Putamen (tissue), 1 donor: ENCODE measurements at regions not wholly inside any gene's neighbourhood (a gene's known extent, or its start where the extent isn't known, plus 50 kb on each side); places are given as distances from the start of the nearest gene placed in this dataset.

ENCODE experiments used
- DNase-seq: peaks from one replicate; pipeline ENCODE4 v3.0.0-alpha.2; 2016; ENCODE audit warnings: low spot score

DNA sequence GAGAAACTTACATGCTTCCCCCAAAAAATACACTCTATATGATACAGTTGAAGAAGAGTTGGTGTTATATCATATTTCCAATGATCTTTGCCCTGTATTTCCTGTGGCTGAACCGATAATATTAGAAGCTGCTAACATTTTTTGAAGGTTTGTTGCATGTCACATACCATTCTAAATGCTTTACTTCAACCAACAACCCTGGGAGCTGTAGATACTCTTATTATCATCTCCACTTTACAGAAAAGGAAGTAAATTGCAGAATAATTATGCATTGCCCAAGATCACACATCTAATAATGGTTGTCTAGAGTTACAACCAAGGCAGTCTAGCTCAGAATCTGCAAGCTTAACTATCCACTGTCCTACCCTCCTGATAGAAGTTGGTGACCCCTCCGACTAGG, 182.8 kb downstream of the NUAK1 start:
- DNase-seq = no peak

DNA sequence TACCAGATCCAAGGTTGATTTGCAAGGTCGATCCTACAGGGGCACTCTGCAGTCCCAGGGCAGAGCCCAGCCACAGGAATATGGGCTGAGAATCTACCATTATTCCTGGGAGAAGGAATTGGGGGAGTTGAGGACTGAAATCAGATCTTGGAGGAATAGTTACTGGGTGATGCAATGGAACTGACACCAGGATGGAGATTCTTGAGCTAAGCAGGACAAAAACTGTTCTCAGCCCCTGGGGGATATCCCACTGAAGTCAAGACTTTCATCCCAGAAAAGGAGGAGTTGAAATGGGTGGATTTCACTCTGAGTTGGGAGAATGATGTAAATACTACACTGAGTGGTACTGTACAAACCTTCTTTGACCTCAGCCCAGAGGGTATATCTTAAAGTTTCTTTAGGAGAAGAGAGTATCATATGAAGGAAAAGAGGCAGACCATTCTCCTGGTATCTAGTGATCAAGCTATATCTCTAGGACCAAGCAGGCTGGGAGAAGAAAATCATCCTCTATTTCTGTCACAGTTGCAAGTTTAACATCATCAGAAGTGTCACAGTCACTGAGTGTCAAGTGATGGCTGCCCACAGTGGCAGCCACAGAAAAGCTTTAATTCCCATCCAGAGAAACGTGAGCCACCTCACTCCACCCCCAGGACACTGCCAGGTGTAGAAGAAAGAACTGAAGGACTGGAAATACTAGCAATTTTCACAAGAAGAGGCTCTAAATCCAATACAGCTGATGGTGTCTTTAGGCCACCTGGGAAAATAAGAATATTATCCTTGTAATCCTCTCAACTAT, 181.9 kb downstream of the NUAK1 start:
- no peak for DNase-seq

DNA sequence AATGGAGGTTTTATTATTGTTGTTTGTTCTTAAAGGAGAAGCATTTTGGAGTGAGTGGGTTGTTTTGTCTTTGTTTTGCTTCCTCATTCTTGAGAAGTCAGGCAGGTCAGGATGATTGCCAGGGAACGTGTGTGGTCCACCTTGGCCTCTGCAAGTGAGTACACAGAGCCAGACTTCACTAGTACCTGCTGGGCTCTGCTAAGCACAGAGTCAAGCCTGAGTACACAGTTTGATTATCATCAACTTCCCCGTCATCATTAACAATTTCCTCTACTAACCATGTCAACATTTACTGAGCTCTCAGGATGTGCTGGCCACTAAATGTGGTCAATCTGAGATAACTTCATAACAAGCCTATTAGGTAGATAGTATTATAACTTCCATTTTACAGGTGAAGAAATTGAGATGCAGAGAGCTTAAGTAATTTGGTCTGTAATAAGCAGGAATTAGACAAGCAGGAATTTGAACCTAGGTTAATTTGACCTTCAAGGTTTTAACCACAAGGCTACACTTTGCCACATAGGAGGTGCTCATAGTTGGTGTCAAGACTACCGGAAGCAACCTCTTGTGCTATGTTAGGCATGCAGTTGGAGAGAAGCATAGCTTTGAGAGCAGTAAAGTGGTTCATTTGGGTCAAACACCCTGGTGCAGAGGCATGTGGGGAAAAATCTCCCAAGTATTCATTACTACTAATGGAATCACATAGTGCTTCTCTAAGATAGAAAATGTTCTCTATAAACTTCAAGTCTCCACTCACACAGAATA, 178.3 kb downstream of the NUAK1 start:
- no peak for DNase-seq

DNA sequence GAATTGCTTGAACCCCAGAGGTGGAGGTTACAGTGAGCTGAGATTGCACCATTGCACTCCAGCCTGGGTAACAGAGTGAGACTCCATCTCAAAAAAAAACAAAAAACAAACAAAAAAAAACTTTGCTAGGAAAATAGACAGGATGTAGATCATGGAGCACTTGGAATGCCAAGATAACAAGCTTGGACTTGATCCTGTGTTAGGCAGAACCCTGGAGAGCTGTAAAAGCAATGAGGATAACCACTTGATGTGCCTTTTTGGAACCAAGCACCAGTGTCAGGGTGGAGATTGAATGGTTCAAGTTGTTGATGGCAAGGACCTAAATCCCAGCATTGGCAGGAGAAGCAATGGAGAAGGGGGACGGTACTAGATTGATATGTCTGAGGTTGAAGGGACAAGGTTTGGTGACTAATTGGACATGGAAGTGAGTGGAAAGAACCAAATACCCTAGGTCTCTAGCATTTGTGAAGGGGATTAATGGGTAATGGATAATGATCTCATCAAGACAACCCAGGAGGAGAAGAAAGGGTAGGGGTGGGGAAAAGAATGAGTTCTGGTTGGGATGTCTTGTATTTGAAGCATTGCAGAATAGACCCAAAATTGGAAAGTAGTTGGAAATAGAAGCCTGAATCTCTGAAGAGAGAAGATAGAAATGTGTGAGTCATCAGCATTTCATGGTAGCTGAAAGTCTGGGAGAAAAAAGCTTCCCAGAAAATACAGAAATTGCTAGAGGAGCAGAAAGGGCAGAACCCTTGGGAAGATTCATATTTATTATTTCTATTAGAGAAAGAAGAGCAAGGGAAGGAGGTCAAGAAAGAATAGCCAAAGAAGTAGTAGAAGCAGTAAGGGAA, 176.7 kb downstream of the NUAK1 start:
- DNase-seq = no peak

DNA sequence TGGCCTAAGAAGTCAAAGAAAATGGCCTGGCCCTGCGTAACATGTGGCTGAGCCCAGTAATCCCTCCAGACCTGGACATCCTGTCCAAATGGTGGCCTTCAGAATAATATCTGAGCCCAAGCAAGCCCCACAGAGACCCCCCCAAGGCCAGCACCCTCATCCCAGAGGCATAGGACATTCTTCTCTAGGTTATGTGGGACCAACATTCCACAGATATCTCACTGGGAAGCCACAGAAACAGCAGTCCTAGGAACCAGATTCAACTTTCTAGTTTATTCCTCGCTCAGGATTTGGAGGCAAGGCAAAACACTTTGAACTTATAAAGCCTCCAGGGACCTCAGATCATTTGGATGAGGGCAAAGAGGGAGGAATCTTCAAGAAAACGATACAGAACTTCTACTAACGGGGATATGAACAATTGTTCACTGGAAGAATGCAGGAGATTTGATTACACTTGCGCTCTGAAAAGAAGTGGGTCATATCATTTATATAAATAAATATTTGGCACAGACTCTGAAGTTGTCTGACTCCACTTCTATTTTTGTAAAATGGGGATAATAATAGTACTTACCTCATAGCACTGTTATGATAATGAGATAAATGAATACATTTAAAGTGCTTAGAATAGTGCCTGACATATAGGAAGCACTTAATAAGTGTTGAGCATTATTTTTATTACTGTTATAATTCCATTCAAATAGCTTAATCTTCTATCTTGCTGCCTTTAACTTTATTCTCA, 171.5 kb downstream of the NUAK1 start:
- no peak for DNase-seq

DNA sequence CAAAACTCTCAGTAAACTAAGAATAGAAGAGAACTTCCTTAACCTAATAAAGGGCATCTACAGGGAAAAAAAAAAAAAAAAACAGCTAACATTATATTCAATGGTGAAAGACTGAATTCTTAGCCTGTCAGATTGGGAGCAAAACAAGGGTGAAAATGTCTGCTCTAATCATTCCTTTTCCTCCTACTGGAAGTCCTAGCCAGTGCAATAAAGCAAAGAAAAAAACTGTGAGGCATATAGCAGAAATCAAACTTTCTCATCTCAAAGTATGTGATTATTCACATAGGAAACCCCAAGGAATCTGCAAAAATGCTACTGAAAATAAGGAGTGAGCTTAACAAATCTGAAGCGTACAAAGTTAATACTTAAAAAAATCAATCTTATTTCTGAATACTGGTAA, 170.7 kb downstream of the NUAK1 start:
- DNase-seq = no peak

DNA sequence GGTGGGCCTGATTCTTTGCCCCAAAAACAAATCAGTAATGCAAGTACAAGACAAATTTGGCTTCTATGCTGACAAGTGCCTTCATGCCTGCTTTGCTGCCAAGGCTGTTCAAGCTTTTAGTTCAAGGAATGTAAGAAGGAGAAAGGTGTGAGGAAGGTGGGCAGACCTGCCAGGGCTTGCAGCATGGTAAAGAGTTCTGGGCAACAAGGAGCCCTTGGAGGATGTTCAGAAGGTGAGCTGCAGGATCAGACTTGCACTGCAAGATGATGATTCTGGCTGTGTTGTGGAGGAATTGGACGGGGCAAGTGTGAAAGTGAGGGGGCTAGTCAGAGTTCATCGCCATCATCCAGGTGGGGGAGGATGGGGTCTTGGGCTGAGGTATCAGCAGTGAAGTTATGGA, 167.9 kb downstream of the NUAK1 start:
- no peak for DNase-seq

DNA sequence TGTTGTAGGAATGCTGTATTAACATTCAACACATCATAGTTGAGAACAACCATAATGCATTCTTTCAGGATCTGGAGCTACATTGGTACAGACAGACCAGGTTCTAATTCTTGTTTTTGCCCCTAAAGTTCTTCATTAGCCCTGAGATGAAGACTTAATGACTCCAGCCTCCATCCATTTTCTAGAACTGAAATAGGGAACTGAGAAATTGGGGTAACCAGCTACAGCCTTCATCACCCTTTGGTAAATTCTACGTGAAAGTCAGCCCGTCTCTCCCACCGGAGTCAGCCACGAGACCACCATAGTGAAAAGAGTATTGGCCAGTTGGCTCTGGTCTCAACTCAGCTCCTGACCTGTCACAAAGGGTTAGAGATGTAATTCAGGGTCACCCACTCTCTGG, 164.0 kb downstream of the NUAK1 start:
- DNase-seq = no peak

DNA sequence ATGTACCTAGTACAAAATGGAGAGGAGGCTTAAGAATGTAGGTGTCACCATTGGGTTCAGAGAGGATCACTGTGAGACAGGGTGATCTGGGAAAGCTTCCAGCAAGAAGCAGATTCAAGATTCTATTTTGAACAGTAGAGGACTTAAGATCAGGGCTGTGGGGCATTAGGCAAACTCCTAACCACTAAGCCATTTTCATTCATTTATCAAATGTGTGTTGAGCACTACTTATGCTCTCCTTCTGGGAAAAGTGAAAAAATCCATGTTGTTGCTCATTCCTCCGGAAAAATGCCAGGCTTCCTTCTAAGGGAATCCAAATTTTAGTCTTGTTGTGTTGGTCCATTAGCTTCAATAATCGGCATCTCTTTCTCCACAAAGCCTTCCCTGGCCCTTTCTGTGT, 163.4 kb downstream of the NUAK1 start:
- DNase-seq = no peak

DNA sequence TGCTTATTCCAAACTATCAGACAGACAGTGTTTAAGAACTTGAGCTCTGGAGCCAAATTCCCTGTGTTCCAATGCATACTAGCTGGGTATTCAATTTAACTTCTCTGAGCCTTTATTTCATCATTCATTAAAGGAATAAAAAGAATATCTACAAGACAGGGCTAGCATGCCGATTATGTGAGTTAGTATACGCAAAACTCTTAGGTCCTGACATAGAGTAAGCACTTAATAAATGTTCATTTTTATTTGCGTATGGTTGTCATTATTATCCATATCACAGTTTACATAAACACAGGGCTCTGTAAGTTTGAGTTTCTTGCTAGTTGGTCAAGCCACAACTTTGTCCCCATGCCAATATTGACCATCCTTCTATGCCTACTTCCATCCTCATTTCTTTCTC, 161.5 kb downstream of the NUAK1 start:
- no peak for DNase-seq

DNA sequence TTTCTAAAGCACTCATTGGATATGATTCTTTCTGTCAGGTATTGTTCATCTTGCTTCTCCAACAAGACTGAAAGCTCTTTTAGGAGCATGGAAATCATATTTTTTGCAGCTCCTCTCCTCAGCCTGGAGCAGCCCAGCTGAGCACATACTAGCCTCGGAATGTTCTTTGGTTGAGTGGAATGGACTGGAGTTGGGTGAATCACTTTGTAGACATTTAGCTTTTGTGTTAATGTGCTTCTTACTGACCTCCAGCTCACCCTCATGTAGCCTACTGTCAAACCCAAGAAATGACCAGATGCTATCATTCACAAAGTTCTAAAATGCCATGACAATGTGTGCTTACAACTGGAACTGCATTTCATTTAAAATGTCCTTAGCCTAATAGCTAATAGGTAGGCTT, 161.1 kb downstream of the NUAK1 start:
- DNase-seq = no peak

DNA sequence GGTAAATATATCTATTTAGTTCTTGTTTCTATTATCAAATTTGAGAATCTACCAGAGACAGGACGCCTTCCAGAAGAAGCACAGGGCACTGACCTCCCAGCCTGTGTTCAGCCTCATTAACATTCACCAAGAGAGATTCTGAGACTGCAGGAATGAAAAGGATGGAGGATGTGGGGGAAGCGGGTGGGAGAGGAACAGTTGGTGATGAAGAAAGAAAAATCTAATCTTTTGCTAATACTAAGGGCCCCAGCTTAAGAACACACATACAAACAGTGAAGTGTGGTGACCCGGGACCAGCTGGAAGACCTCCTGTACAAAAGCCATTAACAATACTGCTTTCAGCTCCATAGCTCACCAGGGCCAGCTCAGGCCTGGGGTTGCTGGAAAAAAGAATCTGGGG, 160.5 kb downstream of the NUAK1 start:
- DNase-seq = no peak

DNA sequence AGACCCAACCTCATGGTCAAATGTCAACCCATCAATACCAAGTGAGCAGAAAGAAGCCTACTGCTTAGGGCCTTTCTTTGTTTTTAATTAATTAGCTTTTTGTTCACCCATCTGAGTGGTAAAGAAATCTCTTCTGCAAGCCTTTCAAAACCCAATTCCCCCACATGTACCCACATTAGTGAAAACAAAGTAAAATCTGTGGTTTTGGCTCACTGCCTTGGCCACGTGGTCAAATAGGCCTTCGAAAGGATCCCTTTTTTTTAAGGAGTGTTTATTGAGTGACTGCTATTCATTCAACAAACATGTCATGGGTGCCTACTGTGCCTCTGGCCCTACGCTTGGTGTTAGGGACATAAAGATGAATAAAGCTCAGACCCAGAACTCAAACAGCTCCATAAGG, 160.1 kb downstream of the NUAK1 start:
- DNase-seq = no peak

DNA sequence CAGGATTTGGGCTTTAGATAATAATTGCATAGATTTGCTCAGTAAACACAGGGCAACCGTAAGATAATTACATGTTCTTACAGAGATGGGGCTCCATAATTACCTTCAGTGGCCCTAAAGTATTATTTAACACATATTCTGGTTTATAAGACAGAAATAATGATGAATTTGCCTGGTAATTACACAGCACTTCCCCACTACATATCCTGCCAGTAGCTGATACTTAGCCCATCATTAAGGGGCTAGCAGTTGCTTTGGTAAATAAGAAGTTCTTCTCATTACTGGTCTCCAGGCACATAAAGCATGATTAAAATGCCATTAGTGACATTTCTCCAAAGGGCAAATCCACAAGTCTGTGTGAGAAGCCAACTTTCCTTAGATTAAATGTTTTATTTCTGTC, 158.7 kb downstream of the NUAK1 start:
- DNase-seq = no peak

DNA sequence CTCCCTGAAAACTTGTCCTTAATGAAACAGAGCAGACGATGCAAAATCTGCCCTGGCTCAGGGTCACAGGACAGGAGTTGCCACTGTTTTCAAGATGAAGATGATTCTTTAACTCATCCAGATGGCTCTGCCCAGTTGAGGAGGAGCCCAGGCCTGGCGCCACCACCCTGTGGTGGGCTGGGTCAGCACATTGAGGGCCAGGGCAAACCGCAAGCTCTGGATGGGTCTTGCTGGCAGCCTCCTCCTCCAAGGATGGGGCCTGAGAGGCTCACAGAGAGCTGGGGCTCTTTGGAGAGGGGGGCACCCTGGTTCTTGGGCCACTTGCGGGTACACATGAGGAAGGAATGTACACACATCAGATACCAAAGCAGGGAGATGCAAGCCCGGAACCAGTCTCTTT, 158.2 kb downstream of the NUAK1 start:
- no peak for DNase-seq

DNA sequence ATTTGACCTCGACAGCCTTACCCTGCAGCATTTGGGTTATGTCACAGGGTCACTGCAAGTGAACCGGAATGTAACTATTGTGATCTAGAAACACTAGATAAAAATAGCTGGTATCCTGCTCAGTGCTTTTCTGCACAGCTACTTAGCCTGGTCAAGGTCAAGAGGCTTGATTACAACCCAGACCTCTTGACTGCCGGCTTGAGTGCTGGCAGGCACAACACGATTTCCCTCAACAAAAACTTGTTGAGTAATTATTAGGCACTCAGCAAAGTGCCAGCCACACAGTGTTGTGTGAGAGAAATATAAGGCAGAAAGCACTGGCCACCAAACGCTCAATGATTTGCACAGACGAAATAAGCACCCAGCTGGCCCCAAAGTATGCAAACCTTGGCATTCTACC, 156.7 kb downstream of the NUAK1 start:
- no peak for DNase-seq

DNA sequence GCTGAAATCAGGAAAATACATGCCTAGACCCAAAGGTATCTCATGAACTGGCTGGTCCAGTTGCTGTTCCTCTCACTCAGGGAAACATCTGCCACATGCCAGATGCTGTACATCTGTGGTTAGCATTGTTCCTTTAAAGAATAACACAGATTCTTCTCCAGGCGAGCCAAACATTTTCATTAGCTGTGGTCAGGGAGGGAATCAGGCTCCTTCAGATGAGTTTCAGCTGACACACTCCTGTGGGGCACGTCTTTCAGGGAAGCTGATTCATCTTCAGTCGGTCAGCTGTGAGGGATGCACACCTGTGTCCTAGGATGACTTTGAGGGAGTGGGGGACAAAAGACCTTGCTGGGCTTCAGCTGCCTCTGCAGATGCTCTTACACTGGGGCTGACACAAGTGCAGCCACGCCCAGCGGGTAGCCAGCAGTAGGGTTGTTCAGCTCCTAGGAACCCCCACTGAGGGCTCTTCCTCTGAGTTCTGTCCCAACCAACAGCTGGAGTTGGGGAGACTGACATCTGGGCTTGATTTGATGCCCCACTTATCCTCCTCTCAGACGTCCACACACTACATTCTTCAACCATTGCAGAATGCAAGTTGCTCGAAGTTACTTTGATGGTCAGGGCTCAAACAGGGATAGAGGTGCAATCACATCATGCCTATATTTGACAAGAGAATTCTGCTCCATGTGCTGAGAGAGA, 155.0 kb downstream of the NUAK1 start:
- DNase-seq = no peak

DNA sequence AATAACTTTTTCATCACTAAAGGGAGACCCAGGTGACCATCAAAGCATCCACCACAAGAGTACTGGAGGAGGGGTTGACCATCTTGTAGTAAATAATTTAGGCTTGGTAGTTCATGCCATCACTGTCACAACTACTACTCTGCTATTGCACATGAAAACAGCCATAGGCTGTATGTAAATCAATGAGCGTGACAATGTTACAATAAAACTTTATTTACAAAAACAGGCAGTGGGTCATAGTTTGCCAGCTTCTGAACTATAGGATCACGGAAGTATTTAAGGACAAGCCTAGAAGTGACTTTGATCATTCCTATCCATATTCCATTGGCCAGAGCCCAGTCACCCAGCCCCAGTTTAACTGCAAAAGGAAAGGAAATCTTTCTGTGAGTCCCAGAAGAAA, 153.4 kb downstream of the NUAK1 start:
- DNase-seq = no peak

DNA sequence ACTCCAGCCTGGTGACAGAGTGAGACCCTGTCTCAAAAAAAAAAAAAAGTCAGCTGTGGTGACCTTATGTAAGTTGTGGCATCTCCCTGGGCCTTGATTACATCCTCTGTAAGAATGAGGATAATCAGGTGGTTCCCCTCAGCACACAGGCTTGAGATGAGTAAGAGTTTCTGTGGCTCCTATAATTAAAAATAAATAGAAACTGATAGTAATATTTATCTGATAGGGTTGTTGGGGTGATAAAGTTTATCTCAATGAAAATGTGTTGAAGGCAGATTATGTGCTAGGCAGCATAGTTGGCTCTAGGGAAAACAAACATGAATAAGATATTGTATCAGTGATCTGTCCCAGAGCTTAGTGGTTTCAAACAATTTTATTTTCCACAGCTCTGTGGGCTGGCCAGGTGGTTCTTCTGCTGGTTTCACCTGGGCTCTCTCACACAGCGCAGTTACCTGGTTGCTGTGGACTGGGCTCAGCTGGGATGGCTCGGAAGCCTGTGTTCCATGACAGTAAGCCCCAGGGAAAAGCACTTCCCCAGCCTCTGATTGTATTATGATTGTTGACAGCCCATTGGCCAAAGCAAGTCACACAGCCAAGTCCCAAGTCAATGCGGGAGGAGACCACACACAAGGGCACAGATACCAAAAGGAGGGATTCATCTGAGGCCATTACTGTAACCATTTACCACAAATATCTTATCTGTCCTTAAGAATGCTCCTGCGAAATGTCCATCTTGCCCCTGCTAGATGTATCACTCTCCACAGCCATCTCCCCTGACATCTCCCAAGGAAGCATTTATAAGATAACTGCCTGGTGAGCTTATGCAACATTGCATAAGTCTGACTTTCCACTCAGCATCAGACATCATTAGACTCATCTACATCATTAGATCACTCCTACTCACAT, 151.7 kb downstream of the NUAK1 start:
- DNase-seq = no peak

DNA sequence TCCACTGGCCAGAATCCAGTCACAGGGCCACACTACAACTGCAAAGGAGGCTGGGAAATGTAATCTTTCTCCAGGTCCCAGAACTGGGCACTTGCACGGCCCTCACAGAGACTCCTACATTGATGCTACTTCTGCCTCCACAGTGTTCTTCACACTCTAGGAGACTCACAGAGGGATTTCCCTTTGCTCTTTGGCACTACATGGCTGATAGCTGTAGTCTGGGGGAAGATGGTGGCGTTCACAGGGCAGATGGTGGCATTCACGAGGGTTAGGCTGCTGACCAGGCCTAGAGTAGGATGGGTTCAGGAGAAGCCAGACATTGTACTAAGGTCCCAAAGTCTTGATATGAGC, 151.1 kb downstream of the NUAK1 start:
- DNase-seq = no peak
